Right lobe of liver (tissue), 6 donors: ENCODE measurements at regions not wholly inside any gene's neighbourhood (a gene's known extent, or its start where the extent isn't known, plus 50 kb on each side); places are given as distances from the start of the nearest gene placed in this dataset.

Source experiments
- ATAC-seq, 4 donors: fragments of 200-7000 bp; cut with Tn5 transposase; one replicate each; pipeline ENCODE4 v1.9.1; 2020; ENCODE audit warnings: mild to moderate bottlenecking in 4 of 4, moderate library complexity in 4 of 4
- DNase-seq, 3 donors: peaks; one replicate each; pipeline ENCODE4 v3.0.0-alpha.2; 2020
- H3K27ac ChIP-seq, 3 donors: fragments of 200-600 bp; one replicate each; pipeline ENCODE4 v1.8.0; 2022
- H3K27me3 ChIP-seq, 2 donors: fragments of 200-600 bp; one replicate each; pipeline ENCODE4 v1.8.0; 2022
- H3K36me3 ChIP-seq, 4 donors: fragments of 200-600 bp; sonication (generic) in 1 of 4; one replicate each; pipeline versions ENCODE4 v1.5.1 to v1.8.0; 2017 to 2022; ENCODE audit warnings: control low read depth in 1 of 4
- H3K4me1 ChIP-seq, 4 donors: fragments of 200-600 bp; sonication (generic) in 1 of 4; one replicate each; pipeline versions ENCODE4 v1.5.1 to v1.8.0; 2017 to 2022; ENCODE audit warnings: control low read depth in 1 of 4
- H3K4me3 ChIP-seq, 3 donors: fragments of 200-600 bp; one replicate each; pipeline ENCODE4 v1.8.0; 2022
- H3K9me3 ChIP-seq, 4 donors: fragments of 200-600 bp; sonication (generic) in 1 of 4; one replicate each; pipeline versions ENCODE4 v1.5.1 to v1.8.0; 2017 to 2022; ENCODE audit warnings: control low read depth in 1 of 4
- POLR2A ChIP-seq: fragments of 450-650 bp; IDR thresholded peaks from one replicate; pipeline ENCODE4 v1.6.1; 2017; ENCODE audit warnings: antibody characterized with exemption, mild to moderate bottlenecking
- WGBS: methylation state at CpG from one replicate; pipeline ENCODE4 v1.1.6; 2018; ENCODE audit warnings: low coverage, low lambda C conversion rate; ENCODE audit not compliant: insufficient coverage; ENCODE audit errors: missing lambda C conversion rate; 5-methylcytosine and 5-hydroxymethylcytosine counted together
- intact Hi-C, 2 donors: fragments of 100-400 bp; cut with DNase I; formaldehyde crosslinking; loops; one replicate each; pipeline versions ENCODE4 v1.11.2 to v1.14.1; 2022
- TF ChIP-seq, protein P1 (sequence below), 4 donors: fragments of 200-600 bp in 3 of 4; fragments of 450-650 bp in 1 of 4; IDR thresholded peaks; one replicate each; pipeline versions ENCODE4 v1.5.1 to v1.8.0; 2016 to 2022; ENCODE audit warnings: antibody characterized with exemption in 4 of 4, mild to moderate bottlenecking in 2 of 4
- donor health status: DM: no; HTN: yes; CAD: no.
- donor health status: DM: no; HTN: no; CAD: no.
- donor health status: DM: no; HTN: no; CAD: no.
- donor health status: DM: no; HTN: yes; CAD: no.
- donor health status: DM: no; HTN: yes; CAD: no.

DNA sequence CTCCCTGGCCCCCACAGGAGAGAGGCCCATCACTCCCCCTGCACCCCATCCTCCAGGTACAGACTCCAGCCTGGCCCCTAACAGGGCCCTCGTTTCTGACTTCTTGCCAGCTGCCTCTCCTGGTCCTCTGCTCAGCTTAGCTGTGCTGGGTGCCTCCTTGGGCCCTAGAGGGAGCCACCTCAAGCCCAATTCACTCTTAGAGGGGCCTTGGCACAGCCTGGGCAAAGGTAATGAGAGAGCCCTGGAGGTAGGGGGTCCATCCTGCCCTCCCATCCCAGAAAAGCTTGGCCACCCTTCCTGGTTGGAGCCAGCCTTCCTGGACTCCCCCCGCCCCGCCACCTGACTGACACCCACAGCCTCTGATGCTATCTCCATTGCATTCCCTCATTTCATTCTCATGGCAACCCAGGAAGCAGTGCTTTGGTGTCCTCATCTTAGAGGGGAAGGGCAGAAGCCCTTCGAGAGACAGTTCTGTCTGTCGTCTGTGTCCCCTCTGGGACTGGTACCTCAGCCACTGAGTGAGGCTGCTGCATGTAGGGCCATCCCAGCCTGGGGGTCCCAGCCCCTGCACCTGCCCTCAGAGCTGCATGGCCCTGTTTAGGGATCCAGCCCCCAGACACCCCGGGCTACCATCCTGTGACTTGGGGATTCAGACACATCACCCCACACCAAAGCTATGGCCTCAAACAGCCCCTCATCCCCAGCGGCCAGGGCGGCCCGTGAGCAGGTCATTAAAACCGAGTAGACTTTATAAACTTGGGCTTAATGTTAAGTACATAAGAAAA lies 95.5 kb downstream of the BARX1 start:
- H3K36me3 ChIP-seq, result no peaks in the 10 kb centered on the region
- H3K27me3 ChIP-seq, result no peaks in the 10 kb centered on the region
- no peak overlapping the region for H3K27ac ChIP-seq
- no peak for DNase-seq
- H3K4me1 ChIP-seq, result no peaks in the 10 kb centered on the region
- intact Hi-C loops, result no loop called here
- 69% methylated on average over 6 of the region's 10 CpGs for WGBS
- no peak overlapping the region for H3K4me3 ChIP-seq
- H3K9me3 ChIP-seq, result no peaks in the 10 kb centered on the region
- ATAC-seq, result no peak
- TF ChIP-seq, protein P1, sequence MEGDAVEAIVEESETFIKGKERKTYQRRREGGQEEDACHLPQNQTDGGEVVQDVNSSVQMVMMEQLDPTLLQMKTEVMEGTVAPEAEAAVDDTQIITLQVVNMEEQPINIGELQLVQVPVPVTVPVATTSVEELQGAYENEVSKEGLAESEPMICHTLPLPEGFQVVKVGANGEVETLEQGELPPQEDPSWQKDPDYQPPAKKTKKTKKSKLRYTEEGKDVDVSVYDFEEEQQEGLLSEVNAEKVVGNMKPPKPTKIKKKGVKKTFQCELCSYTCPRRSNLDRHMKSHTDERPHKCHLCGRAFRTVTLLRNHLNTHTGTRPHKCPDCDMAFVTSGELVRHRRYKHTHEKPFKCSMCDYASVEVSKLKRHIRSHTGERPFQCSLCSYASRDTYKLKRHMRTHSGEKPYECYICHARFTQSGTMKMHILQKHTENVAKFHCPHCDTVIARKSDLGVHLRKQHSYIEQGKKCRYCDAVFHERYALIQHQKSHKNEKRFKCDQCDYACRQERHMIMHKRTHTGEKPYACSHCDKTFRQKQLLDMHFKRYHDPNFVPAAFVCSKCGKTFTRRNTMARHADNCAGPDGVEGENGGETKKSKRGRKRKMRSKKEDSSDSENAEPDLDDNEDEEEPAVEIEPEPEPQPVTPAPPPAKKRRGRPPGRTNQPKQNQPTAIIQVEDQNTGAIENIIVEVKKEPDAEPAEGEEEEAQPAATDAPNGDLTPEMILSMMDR (IDR thresholded peaks at IDR 0.05), result no peak
- TF ChIP-seq POLR2A, result no peak

DNA sequence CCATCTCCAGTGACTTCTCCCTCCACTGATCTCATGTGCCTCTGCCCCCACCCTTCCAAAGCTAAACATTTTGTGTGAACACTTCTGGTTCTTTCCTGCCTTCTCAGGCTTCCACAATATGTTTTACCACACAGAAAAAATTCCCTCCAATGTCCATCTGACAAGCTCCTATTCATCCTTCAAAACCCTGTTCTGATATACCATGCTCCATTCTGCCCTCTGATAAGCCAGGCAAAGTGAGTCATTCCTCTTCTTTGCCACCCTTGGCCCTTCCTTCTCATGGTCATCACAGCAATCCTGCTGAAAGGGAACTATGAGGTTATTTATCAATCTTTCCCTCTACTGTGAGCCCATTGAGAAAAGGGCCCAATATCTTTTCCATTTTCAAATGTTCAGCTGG lies 97.6 kb downstream of the BARX1 start:
- intact Hi-C loops, result no loop called here
- no peaks in the 10 kb centered on the region for H3K27me3 ChIP-seq
- no peak for DNase-seq
- no peaks in the 10 kb centered on the region for H3K4me1 ChIP-seq
- no peak overlapping the region for H3K4me3 ChIP-seq
- ATAC-seq, result no peak
- no peak for TF ChIP-seq POLR2A
- TF ChIP-seq, protein P1 (IDR thresholded peaks at IDR 0.05), result no peak
- H3K27ac ChIP-seq, result no peak overlapping the region
- no peaks in the 10 kb centered on the region for H3K9me3 ChIP-seq
- H3K36me3 ChIP-seq, result no peaks in the 10 kb centered on the region

DNA sequence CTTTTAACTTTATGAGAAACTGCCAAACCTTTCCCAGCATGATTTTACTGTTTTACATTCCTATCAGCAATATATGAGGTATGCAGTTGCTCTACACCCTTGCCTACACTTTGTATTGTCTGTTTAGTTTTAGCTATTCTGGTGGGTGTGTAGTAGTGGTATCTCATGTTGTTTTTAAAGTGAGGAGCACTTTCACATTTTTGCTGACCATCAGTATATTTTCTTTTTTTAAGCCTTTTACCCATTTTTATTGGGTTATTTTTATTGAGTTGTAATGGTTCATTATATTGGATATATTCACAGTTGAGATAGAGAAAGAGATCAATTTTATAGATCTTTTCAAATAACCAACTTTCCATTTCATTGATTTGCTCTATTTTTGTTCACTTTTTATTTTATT lies 102.4 kb downstream of the BARX1 start:
- no peaks in the 10 kb centered on the region for H3K36me3 ChIP-seq
- no peak overlapping the region for H3K27ac ChIP-seq
- no peak overlapping the region for H3K4me3 ChIP-seq
- H3K9me3 ChIP-seq, result no peaks in the 10 kb centered on the region
- no peaks in the 10 kb centered on the region for H3K27me3 ChIP-seq
- intact Hi-C loops, result no loop called here
- DNase-seq, result no peak
- TF ChIP-seq, protein P1 (IDR thresholded peaks at IDR 0.05), result no peak
- TF ChIP-seq POLR2A, result no peak
- no peaks in the 10 kb centered on the region for H3K4me1 ChIP-seq
- ATAC-seq, result no peak

DNA sequence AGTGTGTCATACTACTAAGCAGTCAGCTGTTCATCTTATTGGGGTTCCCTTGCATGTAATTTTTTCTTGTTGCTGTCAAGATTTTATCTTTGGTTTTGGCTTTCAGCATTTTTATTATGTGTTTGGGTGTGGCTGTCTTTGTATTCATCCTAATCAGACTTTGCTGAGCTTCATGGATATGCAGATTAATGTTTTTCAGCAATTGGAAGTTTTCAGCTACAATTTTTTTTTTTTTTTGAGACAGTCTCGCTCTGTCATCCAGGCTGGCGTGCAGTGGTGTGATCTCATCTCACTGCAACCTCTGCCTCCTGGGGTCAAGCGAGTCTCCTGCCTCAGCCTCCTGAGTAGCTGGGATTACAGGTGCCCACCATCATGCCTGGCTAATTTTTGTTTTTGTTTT lies 108.8 kb downstream of the BARX1 start:
- TF ChIP-seq, protein P1 (IDR thresholded peaks at IDR 0.05), result no peak
- TF ChIP-seq POLR2A, result no peak
- H3K27ac ChIP-seq, result no peak overlapping the region
- 67% methylated on average over 1 of the region's 3 CpGs for WGBS
- no peaks in the 10 kb centered on the region for H3K27me3 ChIP-seq
- intact Hi-C loops, result no loop called here
- no peak for ATAC-seq
- no peak overlapping the region for H3K4me3 ChIP-seq
- no peaks in the 10 kb centered on the region for H3K9me3 ChIP-seq
- DNase-seq, result no peak
- H3K36me3 ChIP-seq, result no peaks in the 10 kb centered on the region
- no peaks in the 10 kb centered on the region for H3K4me1 ChIP-seq

DNA sequence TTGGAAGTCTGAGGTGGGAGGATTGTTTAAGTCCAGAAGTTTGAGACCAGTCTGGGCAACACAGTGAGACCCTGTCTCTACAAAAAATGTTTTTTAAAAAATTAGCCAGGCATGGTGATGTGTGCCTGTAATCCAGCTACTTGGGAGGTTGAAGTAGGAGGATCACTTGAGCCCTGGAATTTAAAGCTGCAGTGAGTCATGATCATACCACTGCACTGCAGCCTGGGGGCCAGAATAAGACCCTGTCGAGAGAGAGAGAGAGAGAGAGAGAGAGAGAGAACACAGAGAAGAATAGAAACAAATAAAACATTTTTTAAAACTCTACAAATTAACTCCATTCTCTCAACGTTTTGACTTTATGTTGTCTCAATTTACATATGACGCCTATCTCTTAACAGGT lies 111.8 kb downstream of the BARX1 start:
- ATAC-seq (no peak), DNase-seq (no peak)
- WGBS, result 27% methylated on average over 3 of the region's 3 CpGs
- no peaks in the 10 kb centered on the region for H3K27me3 ChIP-seq
- no peaks in the 10 kb centered on the region for H3K36me3 ChIP-seq
- no peaks in the 10 kb centered on the region for H3K9me3 ChIP-seq
- TF ChIP-seq, protein P1 (IDR thresholded peaks at IDR 0.05), result no peak
- no peak for TF ChIP-seq POLR2A
- intact Hi-C loops, result no loop called here
- no peaks in the 10 kb centered on the region for H3K4me1 ChIP-seq
- no peak overlapping the region for H3K27ac ChIP-seq
- no peak overlapping the region for H3K4me3 ChIP-seq
